CD4-positive, alpha-beta T cell treated with Interleukin-4 for 4 hours (primary cell): ENCODE measurements at regions not wholly inside any gene's neighbourhood (a gene's known extent, or its start where the extent isn't known, plus 50 kb on each side); places are given as distances from the start of the nearest gene placed in this dataset.
"Not testable (repeated sequence)": the region's sequence is repeated elsewhere in the genome, so short reads cannot be mapped to it uniquely, and the experiment has no call there.

Experiments
- DNase-seq: peaks from one replicate; pipeline ENCODE4 v3.0.0-alpha.2; 2020

DNA sequence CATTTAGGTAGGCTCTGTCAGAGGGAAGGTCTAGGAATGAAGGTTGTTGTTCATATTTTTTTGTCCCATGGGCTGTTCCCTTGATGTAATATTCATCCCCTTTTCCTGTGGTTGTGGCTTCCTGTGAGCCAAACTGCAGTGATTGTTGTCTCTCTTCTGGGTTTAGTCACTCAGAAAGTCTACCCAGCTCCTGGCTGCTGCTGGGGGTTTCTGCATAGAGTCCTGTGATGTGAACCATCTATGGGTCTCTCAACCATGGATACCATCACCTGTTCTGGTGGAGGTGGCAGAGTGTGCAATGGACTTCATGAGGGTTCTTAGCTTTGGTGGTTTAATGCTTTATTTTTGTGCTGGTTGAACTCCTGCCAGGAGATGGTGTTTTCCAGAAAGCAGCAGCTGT, 122.8 kb downstream of the ZC4H2 start:
- DNase-seq: no peak

- peak; percentile 1 for DNase-seq
Observed at GRCh38 chrX:64850371-64851082, 125.7 kb downstream of the ZC4H2 start.

GRCh38 chrX:64843224-64843623, 133.0 kb downstream of the ZC4H2 start:
- DNase-seq: no peak

DNA sequence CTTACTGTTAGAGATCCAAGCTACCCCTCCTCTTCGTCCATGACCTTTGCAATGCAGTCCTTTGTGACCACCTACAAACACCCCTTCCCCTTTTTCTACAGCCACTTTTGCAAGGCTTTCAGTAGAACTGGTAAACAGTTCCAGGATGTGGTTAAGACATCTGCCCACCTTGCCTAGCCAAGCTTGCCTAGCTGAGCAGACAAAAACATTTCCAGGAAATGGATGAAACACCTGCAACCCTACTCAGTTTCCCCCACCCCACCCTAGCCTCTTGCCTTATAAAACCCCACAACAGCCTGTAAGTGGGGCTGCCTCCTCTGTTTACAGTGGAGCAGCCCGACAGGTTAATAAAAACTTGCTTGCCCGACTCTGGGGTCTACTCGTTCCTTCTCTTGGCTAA, 133.8 kb downstream of the ZC4H2 start:
- DNase-seq: peak; percentile 19

DNA sequence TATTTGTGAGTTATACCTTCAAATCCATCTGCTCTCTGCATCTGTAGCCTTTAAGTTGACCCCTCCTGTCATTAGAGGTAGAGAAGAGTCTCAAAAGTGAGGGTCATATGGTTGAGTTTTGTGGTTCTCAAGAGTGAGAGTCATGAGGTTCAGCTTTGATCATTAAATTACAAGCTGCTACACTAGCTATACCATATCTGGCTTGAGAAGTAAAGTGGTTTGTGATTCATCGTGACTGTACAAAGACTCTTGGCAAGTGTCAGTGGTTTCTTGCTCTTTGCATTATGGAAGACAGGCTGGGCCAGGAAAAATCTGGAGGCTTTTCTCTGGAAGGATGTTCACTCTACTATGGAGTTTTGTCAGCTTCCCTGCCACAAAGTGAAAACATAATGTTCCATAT, 170.6 kb downstream of the ZC4H2 start:
- no peak for DNase-seq

GRCh38 chrX:64792598-64793337, 183.5 kb downstream of the ZC4H2 start:
- no peak for DNase-seq

DNA sequence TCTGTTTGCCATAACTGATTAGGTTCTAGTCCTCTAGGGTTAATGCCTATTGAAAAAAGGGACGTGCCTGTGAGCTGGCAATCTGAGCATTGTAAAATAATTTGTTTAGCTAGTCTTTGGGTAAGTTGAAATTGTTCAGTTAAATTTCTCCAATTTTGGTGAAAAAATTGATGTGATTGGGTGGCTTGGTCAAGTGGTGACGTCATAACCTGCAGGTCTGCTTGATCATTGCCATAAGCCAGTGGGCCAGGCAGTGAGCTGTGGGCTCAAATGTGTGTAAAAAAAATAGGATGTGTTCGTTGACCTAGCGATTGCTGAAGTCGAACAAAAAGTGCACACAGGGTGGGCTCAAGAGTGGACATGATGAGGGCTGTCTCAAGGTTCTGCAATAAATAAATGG, 193.3 kb downstream of the ZC4H2 start:
- no peak for DNase-seq

DNA sequence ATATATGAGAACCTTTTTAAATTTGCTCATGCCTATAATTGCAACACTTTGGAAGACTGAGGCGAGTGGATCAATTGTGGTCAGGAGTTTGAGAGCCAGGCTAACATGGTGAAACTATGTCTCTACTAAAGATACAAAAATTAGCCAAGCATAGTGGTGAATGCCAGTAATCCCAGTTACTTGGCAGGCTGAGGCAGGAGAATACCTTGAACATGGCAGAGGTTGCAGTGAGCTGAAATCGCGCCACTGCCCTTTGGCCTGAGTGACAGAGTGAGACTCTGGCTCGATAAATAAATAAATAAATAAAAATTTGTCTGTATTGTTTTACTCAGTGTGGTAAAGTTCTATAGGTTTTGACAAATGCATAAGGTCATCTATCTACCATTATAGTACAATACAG, 218.2 kb downstream of the ZC4H2 start:
- DNase-seq: no peak

DNA sequence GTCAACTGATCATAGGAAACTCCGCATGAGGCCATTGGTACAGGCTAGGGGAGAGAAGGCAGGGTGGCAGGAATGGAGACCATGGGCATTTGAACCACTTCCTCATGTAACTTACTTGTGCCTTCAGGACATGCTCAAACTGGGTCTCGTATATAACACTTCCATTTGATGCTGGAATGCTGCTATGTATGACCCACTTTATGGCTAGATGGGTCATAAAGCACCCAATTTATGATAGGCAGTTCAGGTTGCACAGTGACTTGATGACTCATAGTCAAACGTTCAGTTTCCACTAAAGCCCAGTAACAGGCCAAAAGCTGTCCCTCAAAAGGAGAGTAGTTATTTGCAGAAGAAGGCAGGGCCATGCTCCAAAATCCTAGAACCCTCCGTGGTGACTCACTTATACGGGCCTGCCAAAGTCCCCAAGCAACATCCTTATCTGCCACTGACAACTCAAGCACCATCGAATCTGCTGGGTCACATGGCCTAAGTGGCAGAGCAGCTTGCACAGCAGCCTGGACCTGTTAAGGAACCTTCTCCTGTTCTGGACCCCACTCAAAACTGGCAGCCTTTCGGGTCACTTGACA, 236.4 kb downstream of the ZC4H2 start:
- no peak for DNase-seq

- no peak for DNase-seq
Observed at GRCh38 chrX:64698317-64698716, 277.9 kb downstream of the ZC4H2 start.

GRCh38 chrX:64695372-64695771, 280.9 kb downstream of the ZC4H2 start:
- DNase-seq: not testable (repeated sequence)

DNA sequence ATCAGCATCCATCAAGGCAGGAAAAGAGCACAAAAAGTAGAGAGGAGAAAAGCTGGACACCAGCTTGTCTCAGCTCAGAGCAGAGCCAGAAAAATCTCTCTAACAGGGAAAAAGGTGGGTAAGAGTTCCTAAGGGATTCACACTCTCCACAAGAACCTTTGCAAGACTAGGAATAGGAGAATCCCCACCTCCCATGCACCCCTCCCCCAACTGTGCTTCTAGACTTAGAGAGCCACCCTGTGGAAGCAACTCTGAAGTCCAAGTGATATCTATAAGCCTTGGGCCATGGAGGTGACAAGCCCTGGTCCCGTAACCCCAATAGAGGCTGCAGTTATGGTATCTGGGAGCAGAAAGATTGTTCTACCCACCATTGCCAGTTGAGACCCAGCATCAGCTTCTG, 267.6 kb upstream of the MTMR8 start:
- no peak for DNase-seq

- DNase-seq: not testable (repeated sequence)
Observed at GRCh38 chrX:64657229-64657628, 262.0 kb upstream of the MTMR8 start.

GRCh38 chrX:64642482-64642881, 247.2 kb upstream of the MTMR8 start:
- DNase-seq: no peak
